Hematopoietic multipotent progenitor cell treated with erythropoietin and hydrocortisone succinate and interleukin-3 and kit ligand, for 4 days (in vitro differentiated cells): ENCODE measurements at regions not wholly inside any gene's neighbourhood (a gene's known extent, or its start where the extent isn't known, plus 50 kb on each side); places are given as distances from the start of the nearest gene placed in this dataset.
"Not testable (repeated sequence)": the region's sequence is repeated elsewhere in the genome, so short reads cannot be mapped to it uniquely, and the experiment has no call there.

Experiments used
- DNase-seq: peaks from one replicate; pipeline ENCODE4 v3.0.0-alpha.2; 2015

DNA sequence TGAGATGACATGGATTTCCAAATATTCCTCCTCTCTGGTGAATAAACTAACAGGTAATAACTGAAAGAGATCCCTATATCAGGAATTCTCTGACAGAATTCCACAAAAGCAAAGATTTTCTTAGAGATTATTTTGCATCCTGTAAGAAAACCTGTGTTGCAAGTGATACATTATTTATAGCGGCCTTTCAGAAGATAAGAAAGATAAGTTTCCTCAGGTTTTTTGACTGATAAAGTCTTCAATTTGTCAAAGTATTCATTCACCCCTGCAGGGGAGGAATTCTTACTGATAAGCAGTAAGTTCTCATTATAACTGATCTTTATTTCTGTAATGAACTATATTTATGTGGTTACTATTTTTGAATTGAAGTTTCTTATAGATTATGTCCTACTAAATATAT is 554.0 kb downstream of the ARL4A start:
- no peak for DNase-seq

GRCh38 chr7:13257661-13258060 is 570.2 kb downstream of the ARL4A start:
- DNase-seq = no peak

DNA sequence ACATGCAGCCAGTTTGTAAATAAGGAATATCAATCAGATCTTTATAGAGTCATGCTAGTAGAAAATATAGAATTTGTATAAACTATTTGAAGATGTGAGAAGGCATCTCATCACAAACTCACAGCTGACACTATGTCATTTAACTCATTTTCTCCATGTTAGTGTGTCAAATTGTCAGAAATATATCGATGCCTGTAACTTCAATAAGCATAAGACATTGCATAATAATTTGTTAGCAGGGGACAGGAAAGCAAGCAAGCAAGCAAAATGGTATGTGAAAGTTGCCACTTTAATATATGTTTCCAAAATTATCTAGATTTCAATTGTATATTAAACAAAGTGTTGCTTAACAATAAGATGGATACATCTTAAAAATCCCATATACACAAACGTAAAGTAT is 571.0 kb downstream of the ARL4A start:
- DNase-seq = no peak

- DNase-seq = peak; percentile 3
These were observed 572.5 kb downstream of the ARL4A start for GRCh38 chr7:13259930-13260329.

GRCh38 chr7:13262929-13263530 is 575.6 kb downstream of the ARL4A start:
- DNase-seq = peak; percentile 72

DNA sequence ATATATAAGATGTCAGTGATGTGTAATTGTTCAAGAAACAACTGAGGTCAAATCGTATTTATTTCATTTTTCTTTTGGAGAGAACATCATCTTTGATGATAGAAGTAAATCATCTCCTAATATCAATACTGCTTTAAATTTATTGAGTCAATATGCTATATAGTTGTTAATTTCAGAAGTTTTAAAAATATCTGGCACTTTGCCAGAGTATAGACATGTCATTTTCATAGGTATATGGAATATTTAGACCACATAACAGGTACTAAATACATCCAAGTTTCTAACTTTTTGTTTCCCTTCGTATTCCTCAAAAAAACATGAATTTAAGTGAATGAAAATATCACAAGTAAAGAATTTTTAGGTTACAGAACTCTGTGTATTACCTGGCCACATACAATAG is 577.8 kb downstream of the ARL4A start:
- DNase-seq = no peak

- not testable (repeated sequence) for DNase-seq
These were observed 586.8 kb downstream of the ARL4A start for GRCh38 chr7:13274205-13274604.

GRCh38 chr7:13276977-13277376 is 589.5 kb downstream of the ARL4A start:
- DNase-seq = peak; percentile 29

DNA sequence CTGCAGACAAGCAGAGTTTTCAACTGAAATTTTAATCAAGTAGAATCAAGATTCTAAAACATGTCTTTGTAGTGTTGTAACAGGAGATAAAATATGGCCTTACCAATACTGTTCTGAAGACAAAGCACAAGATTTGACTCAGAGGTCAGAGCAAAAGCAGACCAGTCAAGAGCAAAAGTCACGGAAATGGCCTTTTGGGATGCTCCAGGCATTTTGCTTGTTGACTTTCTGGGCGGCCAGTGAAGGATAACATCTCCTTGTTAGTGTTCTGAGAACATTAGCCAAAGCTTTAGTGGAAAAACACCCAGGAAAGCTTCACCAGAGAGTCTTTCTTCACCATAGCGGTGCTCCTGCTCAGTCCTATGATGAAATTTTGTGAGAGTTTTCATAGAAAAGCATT is 590.6 kb downstream of the ARL4A start:
- no peak for DNase-seq

- DNase-seq = peak; percentile 76
These were observed 592.5 kb downstream of the ARL4A start for GRCh38 chr7:13279854-13280435.

DNA sequence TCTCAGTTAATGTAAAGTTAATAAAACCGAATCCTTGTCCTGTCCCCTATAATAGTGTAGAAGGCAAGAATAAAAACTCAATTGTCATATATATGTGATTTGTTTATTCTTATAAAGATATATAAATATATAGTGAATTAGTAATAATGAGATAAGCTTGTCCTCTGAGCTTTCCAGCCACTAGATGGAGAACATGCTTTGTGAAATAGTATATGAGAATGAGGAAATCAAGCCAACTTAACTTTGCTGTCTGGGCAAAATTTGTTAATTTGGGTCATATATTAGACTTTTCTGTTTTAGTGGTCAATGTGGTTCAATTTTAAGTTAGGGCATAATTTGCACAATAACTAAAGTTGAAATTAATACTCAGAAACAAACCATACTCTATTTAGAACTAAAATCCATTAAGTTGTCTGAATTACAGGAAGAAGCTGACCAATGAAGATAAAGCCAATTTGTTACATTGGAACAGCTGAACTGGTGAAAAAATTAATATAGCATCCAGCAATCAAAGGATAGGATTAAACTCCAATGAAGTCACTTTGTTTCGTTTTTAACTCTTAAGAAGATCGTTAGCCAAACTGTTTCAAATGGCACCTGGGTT is 595.0 kb downstream of the ARL4A start:
- peak; percentile 52 for DNase-seq

GRCh38 chr7:13286916-13287315 is 599.5 kb downstream of the ARL4A start:
- no peak for DNase-seq

DNA sequence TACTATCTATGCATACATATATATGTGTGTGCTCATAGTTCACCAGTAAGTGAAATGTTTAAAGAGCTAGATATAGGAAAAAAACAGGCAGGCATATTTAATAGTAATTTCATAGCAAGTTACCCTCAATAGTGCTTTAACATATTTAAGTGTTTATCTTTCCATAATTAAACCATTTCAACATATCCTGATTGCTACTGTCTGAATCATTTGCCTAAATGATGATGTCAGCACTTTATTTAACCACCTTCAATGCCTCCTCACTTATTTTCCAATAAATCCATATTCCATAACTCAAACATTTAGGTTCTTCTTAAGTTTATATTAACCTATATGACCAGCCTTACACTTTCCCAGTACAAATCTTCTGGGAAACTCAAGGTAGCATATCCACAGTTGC is 601.1 kb downstream of the ARL4A start:
- DNase-seq = no peak

DNA sequence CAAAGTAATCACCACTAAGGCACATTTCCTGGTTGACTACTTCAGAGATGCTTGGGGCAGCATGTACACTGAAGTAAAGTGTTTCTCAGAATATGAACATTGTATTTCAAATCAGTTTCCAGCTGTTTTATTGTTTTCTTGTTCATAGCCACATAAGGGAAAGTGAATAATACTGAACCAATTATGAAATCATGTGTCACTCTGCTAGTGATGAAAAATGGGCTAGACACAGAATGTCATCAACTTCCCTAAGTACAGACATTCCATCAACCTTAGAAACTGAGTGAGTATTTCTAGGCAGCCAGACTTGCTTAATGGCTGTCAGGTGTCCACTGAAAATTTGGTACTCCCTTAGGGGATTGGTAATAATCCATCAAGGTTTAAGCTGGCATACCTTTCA is 603.5 kb downstream of the ARL4A start:
- DNase-seq = no peak

DNA sequence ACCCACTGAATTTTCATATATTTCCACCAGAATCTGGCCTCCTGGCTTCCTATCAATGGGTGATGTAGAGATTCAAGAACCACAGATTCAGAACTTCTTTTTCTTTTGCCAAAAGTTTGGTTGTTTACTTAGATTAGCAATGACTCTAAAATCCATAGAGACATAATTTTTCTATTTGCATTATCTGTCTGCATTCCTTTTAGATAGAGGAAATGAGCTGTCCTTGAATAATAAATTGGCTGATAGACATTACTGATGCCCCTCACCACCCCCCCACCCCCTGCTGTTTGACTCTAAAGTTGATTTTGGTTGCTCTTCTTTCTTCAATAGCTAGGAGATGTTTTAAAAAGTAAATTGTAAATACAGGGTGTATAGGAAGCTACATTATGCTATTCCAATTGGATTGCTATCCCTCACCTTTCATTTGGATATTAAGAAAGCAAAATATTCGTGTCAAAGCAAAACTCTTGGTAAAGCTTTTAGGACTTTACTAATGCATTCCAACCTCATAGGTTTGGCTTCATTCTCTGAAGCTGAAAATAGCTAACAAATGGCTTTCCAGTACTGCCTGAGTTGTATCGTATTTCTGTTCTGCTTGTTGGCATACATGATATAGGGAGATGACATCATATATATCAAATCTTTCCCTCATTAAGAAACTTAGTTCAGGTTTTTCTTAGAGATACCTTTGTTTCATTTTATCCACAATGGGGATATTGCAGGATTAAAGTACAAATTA is 606.0 kb downstream of the ARL4A start:
- no peak for DNase-seq

GRCh38 chr7:13307040-13307439 is 619.6 kb downstream of the ARL4A start:
- no peak for DNase-seq

DNA sequence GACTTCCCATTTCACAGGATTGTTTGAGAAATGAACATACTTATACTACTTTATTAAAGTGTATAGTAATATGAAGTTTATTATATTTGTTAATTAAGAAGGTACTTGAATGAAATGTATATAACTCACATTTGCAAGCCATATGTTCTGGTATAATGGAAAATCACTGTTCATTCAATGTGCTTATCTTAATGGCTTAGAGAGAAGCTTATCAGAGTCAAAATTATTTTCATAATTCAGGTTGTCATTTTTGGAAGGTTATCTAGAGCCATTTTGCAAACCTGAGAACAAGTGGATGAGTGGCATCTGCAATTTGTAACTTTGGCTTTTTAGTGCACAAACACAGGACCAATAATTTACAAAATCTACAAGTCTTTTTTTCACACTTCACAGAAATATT is 621.0 kb downstream of the ARL4A start:
- no peak for DNase-seq

DNA sequence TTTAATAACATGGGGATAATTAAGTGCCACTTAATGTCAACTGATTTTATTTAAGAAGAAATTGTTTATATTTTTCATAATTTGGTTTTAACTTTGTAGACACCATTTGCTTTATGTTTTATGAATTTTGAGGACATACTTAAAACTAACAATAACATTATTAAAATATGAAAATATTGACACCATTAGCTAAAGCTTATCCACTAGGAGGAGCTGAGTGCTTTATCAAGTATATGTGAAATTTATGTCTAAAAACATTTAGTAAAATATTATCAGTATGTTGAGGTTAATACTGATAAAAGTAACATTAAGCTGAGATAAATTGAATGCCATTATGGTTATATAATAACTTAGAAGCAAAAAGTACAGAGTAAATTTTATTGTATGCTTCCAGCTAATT is 622.1 kb downstream of the ARL4A start:
- no peak for DNase-seq

GRCh38 chr7:13312307-13312706 is 624.9 kb downstream of the ARL4A start:
- peak; percentile 2 for DNase-seq

- DNase-seq = no peak
These were observed 632.9 kb downstream of the ARL4A start for GRCh38 chr7:13320333-13320732.

GRCh38 chr7:13321316-13321715 is 633.9 kb downstream of the ARL4A start:
- no peak for DNase-seq

DNA sequence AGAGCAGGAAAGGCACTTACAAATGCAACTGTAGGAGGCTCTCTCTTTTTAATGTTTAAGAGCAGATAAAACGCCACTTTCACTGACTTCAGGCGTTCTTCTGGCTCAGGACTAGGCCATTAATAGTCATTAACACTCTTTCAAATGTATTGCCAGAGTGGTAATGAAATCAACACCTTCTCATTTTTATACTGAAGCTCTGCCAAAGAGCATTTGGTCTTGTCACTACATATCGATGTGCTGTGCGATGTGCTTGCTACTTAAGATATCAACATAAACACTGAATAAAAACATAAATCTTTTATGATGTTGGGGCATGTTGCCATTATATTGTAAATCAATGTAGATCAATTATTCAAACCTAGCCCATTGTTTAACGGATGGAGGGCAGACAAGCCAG is 634.7 kb downstream of the ARL4A start:
- no peak for DNase-seq

DNA sequence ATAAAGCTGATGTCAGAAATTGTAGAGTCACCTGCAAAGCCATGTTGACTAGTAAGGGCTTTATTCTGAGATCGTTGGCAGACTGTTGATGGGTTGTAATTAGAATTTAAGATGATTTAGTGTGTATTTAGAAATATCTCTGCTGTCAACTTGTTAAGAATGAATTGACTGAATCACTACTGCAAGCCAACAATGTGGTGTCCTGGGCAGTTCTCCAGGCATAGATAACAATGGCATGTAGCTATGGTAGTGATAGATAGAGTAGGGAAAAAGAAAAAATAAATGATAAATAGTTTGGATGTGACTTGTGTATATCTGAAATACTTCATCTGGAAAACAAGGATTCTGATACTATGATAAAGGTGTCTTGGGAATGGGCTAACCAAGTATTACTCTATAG is 640.2 kb downstream of the ARL4A start:
- no peak for DNase-seq

GRCh38 chr7:13333371-13333770 is 645.9 kb downstream of the ARL4A start:
- no peak for DNase-seq
